ENCODE measurements at regions not wholly inside any gene's neighbourhood (a gene's known extent, or its start where the extent isn't known, plus 50 kb on each side); places are given as distances from the start of the nearest gene placed in this dataset.

DNA sequence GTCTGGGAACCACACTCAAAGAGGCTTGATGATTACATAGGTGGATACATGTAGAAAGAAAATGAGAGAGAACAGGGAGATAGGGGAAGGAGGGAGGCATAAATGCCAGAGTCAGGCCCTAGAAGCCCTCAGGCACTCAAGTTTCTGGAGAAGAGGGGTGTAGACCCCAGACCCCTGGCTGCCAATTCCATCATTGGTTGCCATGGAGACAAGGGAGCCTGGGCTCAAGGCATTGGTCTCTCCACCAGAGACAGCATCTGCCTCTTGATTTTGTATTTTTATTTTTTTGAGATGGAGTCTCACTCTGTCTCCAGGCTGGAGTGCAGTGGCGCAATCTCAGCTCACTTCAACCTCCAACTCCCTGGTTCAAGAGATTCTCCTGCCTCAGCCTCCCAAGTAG lies 114.3 kb upstream of the GRIK3 start:
- ChIA-PET POLR2A (interaction anchor here (0.7 kb wide), 1 partner anchor 176 kb away, joined by 3 read pairs; no protein-coding TSS in a partner anchor), CTCF (no interaction called here)
- TF ChIP-seq ZNF660 (tag by site-specific recombination; IDR thresholded peaks at IDR 0.05): no peak
- TF ChIP-seq, protein P1, sequence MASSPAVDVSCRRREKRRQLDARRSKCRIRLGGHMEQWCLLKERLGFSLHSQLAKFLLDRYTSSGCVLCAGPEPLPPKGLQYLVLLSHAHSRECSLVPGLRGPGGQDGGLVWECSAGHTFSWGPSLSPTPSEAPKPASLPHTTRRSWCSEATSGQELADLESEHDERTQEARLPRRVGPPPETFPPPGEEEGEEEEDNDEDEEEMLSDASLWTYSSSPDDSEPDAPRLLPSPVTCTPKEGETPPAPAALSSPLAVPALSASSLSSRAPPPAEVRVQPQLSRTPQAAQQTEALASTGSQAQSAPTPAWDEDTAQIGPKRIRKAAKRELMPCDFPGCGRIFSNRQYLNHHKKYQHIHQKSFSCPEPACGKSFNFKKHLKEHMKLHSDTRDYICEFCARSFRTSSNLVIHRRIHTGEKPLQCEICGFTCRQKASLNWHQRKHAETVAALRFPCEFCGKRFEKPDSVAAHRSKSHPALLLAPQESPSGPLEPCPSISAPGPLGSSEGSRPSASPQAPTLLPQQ (tag by site-specific recombination; IDR thresholded peaks at IDR 0.05): no peak
- no peak for TF ChIP-seq ZNF596 (tag by site-specific recombination; IDR thresholded peaks at IDR 0.05)
- no peak for TF ChIP-seq ZNF510 (tag by site-specific recombination; IDR thresholded peaks at IDR 0.05; ENCODE audit: insufficient replicate concordance)
- TF ChIP-seq WT1 (tag by site-specific recombination; IDR thresholded peaks at IDR 0.05): no peak
- no peak for TF ChIP-seq ZNF2 (tag by site-specific recombination; IDR thresholded peaks at IDR 0.05)
- TF ChIP-seq, protein P2, sequence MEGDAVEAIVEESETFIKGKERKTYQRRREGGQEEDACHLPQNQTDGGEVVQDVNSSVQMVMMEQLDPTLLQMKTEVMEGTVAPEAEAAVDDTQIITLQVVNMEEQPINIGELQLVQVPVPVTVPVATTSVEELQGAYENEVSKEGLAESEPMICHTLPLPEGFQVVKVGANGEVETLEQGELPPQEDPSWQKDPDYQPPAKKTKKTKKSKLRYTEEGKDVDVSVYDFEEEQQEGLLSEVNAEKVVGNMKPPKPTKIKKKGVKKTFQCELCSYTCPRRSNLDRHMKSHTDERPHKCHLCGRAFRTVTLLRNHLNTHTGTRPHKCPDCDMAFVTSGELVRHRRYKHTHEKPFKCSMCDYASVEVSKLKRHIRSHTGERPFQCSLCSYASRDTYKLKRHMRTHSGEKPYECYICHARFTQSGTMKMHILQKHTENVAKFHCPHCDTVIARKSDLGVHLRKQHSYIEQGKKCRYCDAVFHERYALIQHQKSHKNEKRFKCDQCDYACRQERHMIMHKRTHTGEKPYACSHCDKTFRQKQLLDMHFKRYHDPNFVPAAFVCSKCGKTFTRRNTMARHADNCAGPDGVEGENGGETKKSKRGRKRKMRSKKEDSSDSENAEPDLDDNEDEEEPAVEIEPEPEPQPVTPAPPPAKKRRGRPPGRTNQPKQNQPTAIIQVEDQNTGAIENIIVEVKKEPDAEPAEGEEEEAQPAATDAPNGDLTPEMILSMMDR (tag by site-specific recombination; IDR thresholded peaks at IDR 0.05): no peak
- TF ChIP-seq ZNF341 (tag by site-specific recombination; IDR thresholded peaks at IDR 0.05; ENCODE audit: low read depth): no peak
- TF ChIP-seq ZNF561 (tag by site-specific recombination; IDR thresholded peaks at IDR 0.05; ENCODE audit: borderline replicate concordance): no peak
- TF ChIP-seq ZIC2 (tag by site-specific recombination; IDR thresholded peaks at IDR 0.05): no peak
- no peak for TF ChIP-seq ZNF558 (tag by site-specific recombination; IDR thresholded peaks at IDR 0.05)
- TF ChIP-seq ZNF239 (tag by site-specific recombination; IDR thresholded peaks at IDR 0.05): no peak
- H3K4me1 ChIP-seq (ENCODE audit: control insufficient read depth, insufficient read depth, low read length): no peaks in the 10 kb centered on the region
- no peaks in the 10 kb centered on the region for H3K9me3 ChIP-seq (ENCODE audit: control insufficient read depth, insufficient read depth, low read depth, low read length)
- H3K36me3 ChIP-seq (ENCODE audit: control insufficient read depth in 2 of 2, insufficient read depth in 1 of 2, low read length in 2 of 2): no peaks in the 10 kb centered on the region
- H3K27ac ChIP-seq (ENCODE audit: extremely low read depth, low read depth, low read length): no peak overlapping the region
- H3K4me3 ChIP-seq (ENCODE audit: low read depth, low read length): no peak overlapping the region

DNA sequence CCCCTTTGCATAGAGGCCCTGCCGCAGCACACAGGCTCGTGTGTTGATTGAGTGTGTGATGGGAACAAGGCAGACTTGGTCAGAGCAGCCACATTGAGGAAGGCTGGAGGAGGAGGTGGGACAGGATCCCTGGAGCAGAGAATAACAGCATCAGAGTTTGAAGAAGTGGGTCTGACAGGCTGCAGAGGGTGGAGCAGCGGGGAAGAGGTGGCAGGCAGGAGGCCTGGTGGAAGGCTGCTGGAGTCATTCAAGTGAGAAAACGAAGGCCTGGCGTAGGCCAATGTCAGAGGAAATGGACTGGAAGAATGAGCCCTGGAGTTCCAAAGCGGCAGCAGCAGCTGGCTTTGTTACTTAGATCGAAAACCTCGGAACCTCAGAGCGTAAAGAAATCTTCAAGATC lies 115.0 kb upstream of the GRIK3 start:
- H3K36me3 ChIP-seq (ENCODE audit: control insufficient read depth in 2 of 2, insufficient read depth in 1 of 2, low read length in 2 of 2): no peaks in the 10 kb centered on the region
- TF ChIP-seq ZNF501 (tag by site-specific recombination; IDR thresholded peaks at IDR 0.05): no peak
- TF ChIP-seq TCF7L2 (IDR thresholded peaks at IDR 0.05; ENCODE audit: borderline replicate concordance, low read depth, low read length): no peak
- TF ChIP-seq, protein P3, sequence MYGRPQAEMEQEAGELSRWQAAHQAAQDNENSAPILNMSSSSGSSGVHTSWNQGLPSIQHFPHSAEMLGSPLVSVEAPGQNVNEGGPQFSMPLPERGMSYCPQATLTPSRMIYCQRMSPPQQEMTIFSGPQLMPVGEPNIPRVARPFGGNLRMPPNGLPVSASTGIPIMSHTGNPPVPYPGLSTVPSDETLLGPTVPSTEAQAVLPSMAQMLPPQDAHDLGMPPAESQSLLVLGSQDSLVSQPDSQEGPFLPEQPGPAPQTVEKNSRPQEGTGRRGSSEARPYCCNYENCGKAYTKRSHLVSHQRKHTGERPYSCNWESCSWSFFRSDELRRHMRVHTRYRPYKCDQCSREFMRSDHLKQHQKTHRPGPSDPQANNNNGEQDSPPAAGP (tag by site-specific recombination; IDR thresholded peaks at IDR 0.05): no peak
- TF ChIP-seq ZNF324 (tag by site-specific recombination; IDR thresholded peaks at IDR 0.05): no peak
- no peak for TF ChIP-seq ZNF623 (tag by site-specific recombination; IDR thresholded peaks at IDR 0.05)
- TF ChIP-seq, protein P4, sequence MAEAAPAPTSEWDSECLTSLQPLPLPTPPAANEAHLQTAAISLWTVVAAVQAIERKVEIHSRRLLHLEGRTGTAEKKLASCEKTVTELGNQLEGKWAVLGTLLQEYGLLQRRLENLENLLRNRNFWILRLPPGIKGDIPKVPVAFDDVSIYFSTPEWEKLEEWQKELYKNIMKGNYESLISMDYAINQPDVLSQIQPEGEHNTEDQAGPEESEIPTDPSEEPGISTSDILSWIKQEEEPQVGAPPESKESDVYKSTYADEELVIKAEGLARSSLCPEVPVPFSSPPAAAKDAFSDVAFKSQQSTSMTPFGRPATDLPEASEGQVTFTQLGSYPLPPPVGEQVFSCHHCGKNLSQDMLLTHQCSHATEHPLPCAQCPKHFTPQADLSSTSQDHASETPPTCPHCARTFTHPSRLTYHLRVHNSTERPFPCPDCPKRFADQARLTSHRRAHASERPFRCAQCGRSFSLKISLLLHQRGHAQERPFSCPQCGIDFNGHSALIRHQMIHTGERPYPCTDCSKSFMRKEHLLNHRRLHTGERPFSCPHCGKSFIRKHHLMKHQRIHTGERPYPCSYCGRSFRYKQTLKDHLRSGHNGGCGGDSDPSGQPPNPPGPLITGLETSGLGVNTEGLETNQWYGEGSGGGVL (tag by site-specific recombination; IDR thresholded peaks at IDR 0.05): no peak
- TF ChIP-seq, protein P5, sequence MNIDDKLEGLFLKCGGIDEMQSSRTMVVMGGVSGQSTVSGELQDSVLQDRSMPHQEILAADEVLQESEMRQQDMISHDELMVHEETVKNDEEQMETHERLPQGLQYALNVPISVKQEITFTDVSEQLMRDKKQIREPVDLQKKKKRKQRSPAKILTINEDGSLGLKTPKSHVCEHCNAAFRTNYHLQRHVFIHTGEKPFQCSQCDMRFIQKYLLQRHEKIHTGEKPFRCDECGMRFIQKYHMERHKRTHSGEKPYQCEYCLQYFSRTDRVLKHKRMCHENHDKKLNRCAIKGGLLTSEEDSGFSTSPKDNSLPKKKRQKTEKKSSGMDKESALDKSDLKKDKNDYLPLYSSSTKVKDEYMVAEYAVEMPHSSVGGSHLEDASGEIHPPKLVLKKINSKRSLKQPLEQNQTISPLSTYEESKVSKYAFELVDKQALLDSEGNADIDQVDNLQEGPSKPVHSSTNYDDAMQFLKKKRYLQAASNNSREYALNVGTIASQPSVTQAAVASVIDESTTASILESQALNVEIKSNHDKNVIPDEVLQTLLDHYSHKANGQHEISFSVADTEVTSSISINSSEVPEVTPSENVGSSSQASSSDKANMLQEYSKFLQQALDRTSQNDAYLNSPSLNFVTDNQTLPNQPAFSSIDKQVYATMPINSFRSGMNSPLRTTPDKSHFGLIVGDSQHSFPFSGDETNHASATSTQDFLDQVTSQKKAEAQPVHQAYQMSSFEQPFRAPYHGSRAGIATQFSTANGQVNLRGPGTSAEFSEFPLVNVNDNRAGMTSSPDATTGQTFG (tag by site-specific recombination; IDR thresholded peaks at IDR 0.05; ENCODE audit: borderline replicate concordance): no peak
- ChIA-PET CTCF (no interaction called here), POLR2A (no interaction called here)
- no peak overlapping the region for H3K4me3 ChIP-seq (ENCODE audit: low read depth, low read length)
- H3K4me1 ChIP-seq (ENCODE audit: control insufficient read depth, insufficient read depth, low read length): no peaks in the 10 kb centered on the region
- H3K27ac ChIP-seq (ENCODE audit: extremely low read depth, low read depth, low read length): no peak overlapping the region
- H3K9me3 ChIP-seq (ENCODE audit: control insufficient read depth, insufficient read depth, low read depth, low read length): no peaks in the 10 kb centered on the region

Data from HEK293 (cell line).